ENCODE measurements at regions not wholly inside any gene's neighbourhood (a gene's known extent, or its start where the extent isn't known, plus 50 kb on each side); places are given as distances from the start of the nearest gene placed in this dataset.

- TF ChIP-seq POLR2AphosphoS5 (IDR thresholded peaks at IDR 0.05): no peak
- no peak for TF ChIP-seq CTCF (IDR thresholded peaks at IDR 0.05)
- no peak for TF ChIP-seq POLR2A (IDR thresholded peaks at IDR 0.05)
Measured at GRCh38 chr2:149661844-149662243, 74.3 kb upstream of the MMADHC start.

Measured in suprapubic skin (tissue), 4 donors.